Right renal cortex interstitium (tissue), 3 donors: ENCODE measurements at regions not wholly inside any gene's neighbourhood (a gene's known extent, or its start where the extent isn't known, plus 50 kb on each side); places are given as distances from the start of the nearest gene placed in this dataset.

Experiments
- DNase-seq, 3 donors: peaks; one replicate each; pipeline ENCODE4 v3.0.0-alpha.2; 2013; ENCODE audit warnings: low read depth in 3 of 3, low spot score in 2 of 3

DNA sequence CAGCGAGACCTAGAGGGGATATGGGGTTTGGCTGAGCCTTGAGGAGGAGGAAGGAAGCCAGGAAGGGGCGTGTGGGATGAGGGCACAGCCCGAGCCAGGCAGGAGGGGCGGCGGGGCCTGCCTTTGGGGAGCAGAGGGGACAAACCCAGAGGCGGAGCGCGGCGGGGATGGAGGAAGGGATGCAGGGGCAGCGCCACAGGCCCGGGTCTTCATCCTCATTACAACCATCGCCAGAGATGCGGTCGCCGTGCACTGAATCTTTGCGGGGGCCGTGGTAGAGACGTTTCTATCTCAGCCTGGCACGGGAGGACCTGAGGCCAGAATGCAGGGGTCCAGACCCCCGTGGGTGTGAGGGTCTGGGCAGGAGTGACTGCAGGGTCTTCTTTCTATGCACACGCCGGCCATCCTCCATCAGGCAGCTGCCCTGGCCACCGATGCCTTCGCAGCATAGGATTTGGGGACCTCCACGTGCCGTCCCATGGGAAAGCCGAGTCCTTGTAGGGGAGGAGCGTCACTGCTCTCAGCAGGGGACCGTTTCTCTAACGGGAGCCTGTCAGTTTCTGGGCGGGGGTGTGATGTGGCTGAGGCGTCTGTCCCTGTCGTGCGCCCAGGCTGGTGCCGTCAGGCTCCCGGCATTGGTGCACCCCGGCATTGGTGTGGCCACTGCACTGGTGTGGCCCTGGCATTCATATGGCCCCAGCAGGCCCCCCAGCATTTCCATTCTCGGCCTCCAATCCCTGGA is 1267.9 kb downstream of the BRD1 start:
- no peak for DNase-seq

GRCh38 chr22:48558606-48559402 is 1268.9 kb downstream of the BRD1 start:
- no peak for DNase-seq

DNA sequence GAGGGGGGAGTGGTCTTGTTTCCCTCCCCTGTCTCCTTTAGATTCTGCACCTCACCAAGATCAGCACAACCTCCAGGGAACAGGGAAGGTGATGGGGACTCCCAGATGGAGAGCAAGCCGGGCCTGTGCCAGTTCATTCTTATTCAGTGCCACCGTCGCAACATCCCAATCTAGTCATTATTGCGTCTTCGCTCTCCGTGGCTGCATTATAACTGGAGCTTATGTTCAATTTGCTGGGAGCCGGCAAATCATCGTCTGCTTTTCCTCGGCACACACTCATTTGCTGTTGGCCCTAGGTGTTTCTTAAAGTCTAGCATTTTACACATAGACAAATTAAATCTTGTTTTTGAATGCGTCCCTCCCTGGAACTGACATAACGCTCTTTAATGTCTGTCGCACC is 1269.7 kb downstream of the BRD1 start:
- no peak for DNase-seq

DNA sequence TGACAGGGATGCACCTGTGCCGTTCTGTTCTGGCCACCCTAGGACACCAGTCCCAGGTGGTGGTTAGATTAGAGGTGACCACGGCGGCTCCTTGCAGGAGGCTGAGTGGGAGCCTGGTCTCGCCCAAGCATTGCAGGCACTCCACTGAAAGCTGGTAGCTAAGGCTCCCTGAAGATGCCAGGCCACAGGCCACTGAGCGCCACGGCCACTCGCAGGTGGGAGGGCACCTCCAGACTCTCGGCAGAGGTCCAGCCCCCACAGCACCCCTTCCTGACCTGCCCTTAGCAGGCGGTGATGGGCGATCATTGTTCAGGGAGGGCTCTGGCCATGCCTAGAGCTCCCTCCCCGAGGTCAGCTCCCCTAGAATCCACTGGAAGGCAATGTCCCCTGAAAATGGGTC is 1270.2 kb downstream of the BRD1 start:
- DNase-seq: no peak

- DNase-seq: no peak
Measured at GRCh38 chr22:48556751-48557150, 1270.9 kb downstream of the BRD1 start.

GRCh38 chr22:48556222-48556621 is 1271.5 kb downstream of the BRD1 start:
- DNase-seq: no peak

GRCh38 chr22:48555606-48556005 is 1272.1 kb downstream of the BRD1 start:
- DNase-seq: no peak

DNA sequence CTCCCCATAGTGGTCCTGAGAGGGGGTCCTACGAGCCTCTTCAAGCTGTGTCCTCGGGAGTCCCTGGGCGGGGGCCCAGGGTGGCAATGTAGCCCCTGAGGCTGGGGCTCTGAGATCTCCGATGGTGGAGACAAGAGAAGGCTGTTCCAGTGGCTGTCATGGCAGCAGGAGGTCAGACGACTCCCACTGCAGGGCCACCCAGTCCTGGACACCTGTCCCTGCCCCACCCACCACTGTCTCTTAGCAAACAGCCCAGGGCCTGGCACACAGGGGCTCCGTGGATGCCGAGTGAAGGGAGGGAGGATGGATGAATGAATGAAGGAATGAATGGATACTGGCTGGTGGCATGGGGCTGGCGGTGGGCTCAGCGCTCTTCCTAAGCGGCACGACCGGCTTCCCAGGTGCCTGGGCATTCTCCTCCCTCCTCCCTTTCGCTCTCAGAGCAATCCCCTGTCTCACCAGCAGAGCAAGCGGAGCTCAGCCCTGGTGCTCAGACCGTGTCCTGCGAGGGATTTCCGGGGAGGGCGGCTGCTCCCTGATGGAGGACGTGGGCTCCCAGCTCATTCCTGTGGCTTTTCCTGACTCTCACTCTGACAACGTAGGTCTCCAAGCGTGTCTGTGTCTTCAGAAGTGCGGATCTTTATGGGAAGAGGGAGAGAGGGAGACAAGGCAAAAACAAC is 1272.6 kb downstream of the BRD1 start:
- DNase-seq: no peak

DNA sequence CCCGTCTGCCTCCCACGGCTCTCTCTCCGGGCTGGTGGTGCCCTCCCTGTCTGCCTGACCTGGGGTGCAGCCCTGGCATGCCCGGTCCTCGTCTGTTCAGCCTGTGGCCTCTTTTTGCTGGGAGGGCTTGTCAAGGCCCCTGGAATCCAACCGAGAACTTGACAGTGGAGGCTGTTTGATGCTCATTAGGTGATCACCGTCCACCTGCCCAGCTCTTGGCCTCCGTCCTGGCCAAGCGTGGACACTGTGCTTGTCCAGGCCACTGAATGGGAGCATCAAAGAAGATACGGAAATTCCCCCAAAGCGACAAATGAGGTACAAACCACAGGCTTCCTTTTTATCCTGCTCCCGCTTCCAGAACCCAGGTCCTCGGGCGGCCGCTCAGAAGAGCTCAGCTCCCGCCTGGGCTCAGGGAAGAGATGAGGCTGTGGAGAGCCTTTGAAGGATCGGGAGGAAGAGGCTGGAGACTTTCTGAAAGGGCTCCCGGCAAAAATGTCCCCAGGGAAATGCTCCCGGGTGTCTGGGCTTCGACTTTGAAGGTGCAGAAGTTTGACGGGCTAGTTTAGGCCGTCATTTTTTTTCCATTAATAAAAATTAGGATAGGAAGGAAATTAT is 1273.9 kb downstream of the BRD1 start:
- no peak for DNase-seq

DNA sequence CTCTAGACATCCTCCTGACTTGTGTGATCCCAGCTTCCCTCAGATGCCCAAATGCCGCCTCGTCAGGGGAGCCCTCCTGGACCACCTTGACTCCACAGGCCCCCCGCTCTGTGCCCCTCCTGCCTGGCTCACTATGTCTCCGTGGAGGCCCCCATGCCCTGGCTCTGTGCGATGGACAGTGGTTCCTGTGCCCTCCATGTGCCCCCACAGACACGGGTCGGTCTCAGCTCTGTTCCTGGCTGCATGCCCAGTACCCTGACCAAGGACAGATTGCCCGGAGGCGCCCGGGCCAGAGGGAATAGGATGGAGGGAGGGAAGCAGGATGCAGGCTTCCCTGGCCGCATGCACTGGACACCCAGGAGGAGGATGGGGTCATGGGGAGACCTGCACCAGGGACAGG is 1274.6 kb downstream of the BRD1 start:
- no peak for DNase-seq

- no peak for DNase-seq
Measured at GRCh38 chr22:48551716-48552268, 1275.9 kb downstream of the BRD1 start.

GRCh38 chr22:48551061-48551460 is 1276.6 kb downstream of the BRD1 start:
- no peak for DNase-seq

DNA sequence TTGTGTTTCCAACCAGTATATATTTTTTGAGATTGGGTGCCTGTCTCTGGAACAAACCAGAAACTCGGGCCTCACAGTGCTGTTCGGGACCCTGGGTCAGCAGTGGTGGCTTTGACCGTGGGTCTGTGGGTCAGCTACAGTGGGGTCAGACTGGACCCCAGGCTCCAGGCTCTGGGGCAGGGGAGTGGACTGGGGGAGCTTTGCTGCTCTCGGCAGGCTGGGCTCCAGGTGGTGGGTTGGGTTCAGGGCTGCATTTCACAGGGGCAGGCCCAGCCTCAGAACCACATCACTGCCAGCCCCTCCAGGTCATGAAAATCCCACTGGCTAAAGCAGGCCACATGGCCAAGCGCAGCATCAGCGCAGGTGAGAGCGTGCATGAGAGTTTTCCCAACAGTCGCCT is 1279.3 kb downstream of the BRD1 start:
- no peak for DNase-seq

DNA sequence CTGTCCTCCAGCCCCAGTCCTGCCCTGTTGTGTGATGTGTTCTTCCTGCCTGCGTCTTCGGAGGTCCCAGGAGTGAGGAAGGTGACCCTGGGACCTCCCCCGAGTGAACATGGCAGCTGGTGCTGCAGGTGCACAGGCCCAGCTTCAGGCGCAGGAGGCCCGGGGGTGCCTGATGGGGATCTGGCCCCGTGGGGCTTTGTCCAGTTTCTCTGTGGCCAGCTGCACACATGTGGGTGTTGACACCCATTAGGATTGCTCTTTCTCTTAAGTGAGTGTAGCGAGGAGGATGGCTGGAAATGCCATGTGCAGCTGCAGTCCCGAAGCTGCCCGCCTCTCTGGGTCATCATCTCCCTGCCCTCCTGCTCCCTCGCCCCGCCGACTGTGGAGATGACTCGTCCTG is 1279.7 kb downstream of the BRD1 start:
- DNase-seq: no peak

- no peak for DNase-seq
Measured at GRCh38 chr22:48546653-48547424, 1280.8 kb downstream of the BRD1 start.

DNA sequence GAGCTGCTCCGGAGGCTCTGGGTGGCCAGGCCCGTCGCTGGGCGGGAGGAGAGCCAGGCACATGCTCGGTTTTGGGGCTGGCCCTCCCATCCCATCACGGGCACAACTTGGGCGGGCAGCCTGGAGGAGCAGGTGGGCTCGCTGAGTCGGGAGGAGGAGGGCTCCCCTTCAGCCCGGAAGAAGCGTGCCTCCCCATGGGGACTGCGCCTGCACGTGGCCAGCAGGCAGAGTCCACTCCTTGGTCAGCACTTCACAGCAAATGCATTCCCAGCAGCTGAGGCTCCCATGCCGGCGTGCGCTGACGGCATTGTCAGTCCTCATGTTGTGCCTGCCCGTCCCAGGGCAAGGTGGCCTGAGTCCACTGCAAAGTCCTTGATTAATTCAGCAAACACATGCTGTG is 1281.7 kb downstream of the BRD1 start:
- no peak for DNase-seq

- DNase-seq: no peak
Measured at GRCh38 chr22:48541401-48542098, 1286.1 kb downstream of the BRD1 start.

DNA sequence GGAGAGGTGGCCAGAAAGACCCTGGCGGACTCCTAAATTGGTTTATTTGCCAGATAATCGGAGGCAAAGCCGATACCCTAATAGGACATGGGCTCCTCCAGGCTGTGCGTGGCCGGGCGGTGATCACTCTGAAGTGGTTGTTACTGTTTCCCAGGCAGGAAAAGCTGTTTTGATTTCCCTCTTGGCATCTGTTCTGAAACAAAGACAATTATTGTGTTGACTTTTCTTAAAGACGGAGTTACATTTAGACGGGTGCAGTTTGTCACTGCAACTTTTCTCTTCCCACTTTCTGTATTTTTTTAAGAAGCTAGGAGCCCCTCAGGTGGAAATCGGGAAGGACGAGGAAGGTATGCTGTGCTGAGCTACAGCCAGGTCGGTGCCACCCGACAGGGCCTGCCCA is 1288.4 kb downstream of the BRD1 start:
- no peak for DNase-seq

DNA sequence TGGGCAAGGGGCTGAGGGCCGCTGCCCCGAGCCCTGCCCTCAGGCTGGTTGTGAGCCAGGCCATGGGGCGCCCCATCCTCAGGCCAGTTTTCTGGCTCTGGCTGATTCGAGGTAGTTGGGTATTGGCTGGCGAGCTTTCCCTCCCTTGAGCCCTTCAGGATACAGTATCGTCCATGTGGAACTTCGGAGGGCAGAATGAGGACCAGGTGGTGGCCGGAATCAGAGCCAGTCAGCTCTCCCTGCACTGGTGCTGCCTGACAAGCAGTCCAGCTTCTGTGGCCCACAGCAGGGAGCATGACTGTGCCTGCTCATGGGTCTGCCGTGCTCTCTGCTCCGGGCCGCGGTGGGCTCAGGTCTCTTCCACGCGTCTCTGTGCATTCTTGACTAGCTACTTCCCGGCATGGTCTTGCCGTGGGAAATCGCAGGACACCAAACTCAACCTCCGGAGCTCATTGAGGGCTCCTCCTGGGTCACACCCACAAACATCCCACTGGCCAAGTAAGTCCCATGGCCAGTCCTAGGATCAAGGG is 1289.3 kb downstream of the BRD1 start:
- DNase-seq: no peak

DNA sequence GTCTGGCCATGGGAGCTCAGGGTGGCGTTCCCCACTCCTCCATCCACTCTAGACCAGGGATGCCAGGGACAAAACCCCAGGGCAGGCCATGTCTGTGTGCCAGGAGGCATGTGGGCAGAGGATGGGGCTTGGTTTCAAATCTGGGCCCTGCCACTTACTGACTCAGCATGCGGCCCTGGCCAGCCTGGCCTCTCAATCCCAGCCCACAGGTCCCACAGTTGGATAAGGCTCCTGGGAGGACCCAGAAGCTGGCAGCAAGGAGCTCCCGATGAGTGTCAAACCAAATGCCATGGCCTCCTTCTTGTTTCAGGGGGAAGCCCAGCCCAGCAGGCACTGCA is 1290.4 kb downstream of the BRD1 start:
- no peak for DNase-seq
